Naive thymus-derived CD8-positive, alpha-beta T cell (primary cell): ENCODE measurements at regions not wholly inside any gene's neighbourhood (a gene's known extent, or its start where the extent isn't known, plus 50 kb on each side); places are given as distances from the start of the nearest gene placed in this dataset.
"Not testable (repeated sequence)": the region's sequence is repeated elsewhere in the genome, so short reads cannot be mapped to it uniquely, and the experiment has no call there.

ENCODE experiments used
- ATAC-seq, 2 donors: fragments of 150-1000 bp; cut with Tn5 transposase in 1 of 2; sonication (Bioruptor Pico), chemical (Tn5 transposase) in 1 of 2; 1 replicate in 1 of 2; 2 replicates in 1 of 2; pipeline ENCODE4 v1.10.0; 2021; ENCODE audit warnings: mild to moderate bottlenecking in 2 of 2, moderate library complexity in 2 of 2
- POLR2A ChIA-PET: fragments of 350-600 bp; sonication (Branson Sonifier 250); formaldehyde crosslinking; loops from one replicate; lab custom pipeline; 2021; ENCODE audit warnings: antibody characterized with exemption; lab: Charles Lee
- DNase-seq, 10 donors: peaks; one replicate each; pipeline versions ENCODE4 v3.0.0 to v3.0.0-alpha.2; 2020 to 2022
- H3K27ac Mint-ChIP-seq, 10 donors: one replicate each; pipeline ENCODE4 v1.8.0; 2020 to 2022; ENCODE audit warnings: mild to moderate bottlenecking in 10 of 10, mixed read lengths in 10 of 10, moderate library complexity in 4 of 10, inconsistent platforms in 1 of 10
- H3K27me3 Mint-ChIP-seq, 5 donors: one replicate each; pipeline ENCODE4 v1.8.0; 2021 to 2022; ENCODE audit warnings: mixed read lengths in 5 of 5
- H3K36me3 Mint-ChIP-seq, 3 donors: one replicate each; pipeline ENCODE4 v1.8.0; 2020 to 2022; ENCODE audit warnings: mixed read lengths in 3 of 3, mild to moderate bottlenecking in 2 of 3, inconsistent platforms in 1 of 3
- H3K4me1 Mint-ChIP-seq, 4 donors: one replicate each; pipeline ENCODE4 v1.8.0; 2021 to 2022; ENCODE audit warnings: mixed read lengths in 4 of 4
- H3K4me3 Mint-ChIP-seq, 10 donors: one replicate each; pipeline ENCODE4 v1.8.0; 2020 to 2022; ENCODE audit warnings: mild to moderate bottlenecking in 10 of 10, mixed read lengths in 10 of 10, moderate library complexity in 6 of 10, inconsistent platforms in 1 of 10
- H3K9me3 Mint-ChIP-seq, 9 donors: one replicate each; pipeline ENCODE4 v1.8.0; 2020 to 2022; ENCODE audit warnings: mixed read lengths in 9 of 9, mild to moderate bottlenecking in 3 of 9, inconsistent platforms in 1 of 9, moderate library complexity in 1 of 9

GRCh38 chr13:65964672-65965071, 1265.5 kb downstream of the PCDH9 start:
- Mint-ChIP-seq H3K9me3 (peaks cover 0 to 13% (median 3%) of the 10 kb centered on the region in 9 donors), H3K27ac (no peak overlapping the region), H3K4me1 (no peaks in the 10 kb centered on the region), H3K27me3 (no peaks in the 10 kb centered on the region), H3K36me3 (no peaks in the 10 kb centered on the region), H3K4me3 (no peak overlapping the region)
- POLR2A ChIA-PET: no interaction called here
- DNase-seq (no peak), ATAC-seq (no peak)

GRCh38 chr13:65959305-65959704, 1270.8 kb downstream of the PCDH9 start:
- Mint-ChIP-seq H3K27me3 (no peaks in the 10 kb centered on the region), H3K9me3 (peaks cover 0 to 31% (median 8%) of the 10 kb centered on the region in 9 donors), H3K4me1 (no peaks in the 10 kb centered on the region), H3K4me3 (no peak overlapping the region), H3K36me3 (no peaks in the 10 kb centered on the region), H3K27ac (no peak overlapping the region)
- POLR2A ChIA-PET: no interaction called here
- ATAC-seq: no peak
- no peak for DNase-seq

DNA sequence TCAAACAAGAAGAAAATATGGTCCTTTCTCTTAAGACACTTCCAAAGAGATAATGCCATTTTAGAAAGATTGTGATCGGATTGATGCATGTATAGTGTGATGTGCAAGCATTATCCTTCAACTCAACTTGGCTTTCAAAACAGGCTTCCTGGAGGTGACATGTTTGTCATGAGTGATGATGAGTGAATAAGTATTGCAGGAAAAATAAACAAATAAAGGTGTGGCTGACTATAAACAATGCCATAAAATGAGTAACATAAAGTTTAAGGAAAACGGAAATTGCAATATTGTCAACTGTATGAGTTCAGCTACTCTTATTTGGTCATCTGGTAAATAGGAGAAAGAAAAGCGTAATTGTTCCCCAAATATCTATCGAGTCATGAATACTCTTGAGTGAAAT, 1283.7 kb downstream of the PCDH9 start:
- POLR2A ChIA-PET: no interaction called here
- Mint-ChIP-seq H3K27me3 (no peaks in the 10 kb centered on the region), H3K9me3 (peaks cover 0 to 7% (median 2%) of the 10 kb centered on the region in 9 donors), H3K27ac (no peak overlapping the region), H3K4me1 (no peaks in the 10 kb centered on the region), H3K36me3 (no peaks in the 10 kb centered on the region), H3K4me3 (no peak overlapping the region)
- no peak for DNase-seq
- ATAC-seq: no peak

GRCh38 chr13:65943708-65944107, 1286.4 kb downstream of the PCDH9 start:
- no peaks in the 10 kb centered on the region for H3K36me3 Mint-ChIP-seq
- ATAC-seq (no peak), DNase-seq (no peak)
- no peak overlapping the region for H3K27ac Mint-ChIP-seq
- no peaks in the 10 kb centered on the region for H3K4me1 Mint-ChIP-seq
- H3K27me3 Mint-ChIP-seq: no peaks in the 10 kb centered on the region
- H3K4me3 Mint-ChIP-seq: no peak overlapping the region
- H3K9me3 Mint-ChIP-seq: peaks cover 0 to 6% (median 0%) of the 10 kb centered on the region in 9 donors
- POLR2A ChIA-PET: no interaction called here

GRCh38 chr13:65943024-65943423, 1287.1 kb downstream of the PCDH9 start:
- Mint-ChIP-seq H3K4me3 (no peak overlapping the region), H3K27me3 (no peaks in the 10 kb centered on the region), H3K36me3 (no peaks in the 10 kb centered on the region), H3K9me3 (peaks cover 0 to 4% (median 0%) of the 10 kb centered on the region in 9 donors), H3K27ac (no peak overlapping the region), H3K4me1 (no peaks in the 10 kb centered on the region)
- ATAC-seq: no peak
- POLR2A ChIA-PET: no interaction called here
- DNase-seq: no peak

DNA sequence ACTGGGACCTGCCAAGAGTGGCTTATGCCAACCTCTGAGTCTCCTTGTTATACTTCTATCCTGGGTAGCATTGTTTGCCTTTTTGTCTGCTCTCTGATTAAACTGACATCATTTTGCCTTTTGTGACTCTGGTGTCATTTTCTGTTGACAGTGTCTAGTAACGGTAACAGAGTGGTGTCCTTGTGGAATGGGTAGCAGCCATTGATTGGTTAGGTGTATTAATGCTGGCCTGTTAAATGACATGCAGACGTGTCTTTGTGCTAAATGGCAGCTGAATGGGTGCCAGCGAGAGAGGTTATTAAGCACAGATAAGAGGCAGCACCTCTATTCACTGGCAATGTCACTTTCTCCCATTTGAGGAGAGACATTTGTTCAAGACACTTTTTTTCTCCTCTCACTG, 1289.4 kb downstream of the PCDH9 start:
- POLR2A ChIA-PET: no interaction called here
- no peak for DNase-seq
- H3K4me1 Mint-ChIP-seq: no peaks in the 10 kb centered on the region
- H3K36me3 Mint-ChIP-seq: no peaks in the 10 kb centered on the region
- H3K9me3 Mint-ChIP-seq: peaks cover 0 to 4% (median 0%) of the 10 kb centered on the region in 9 donors
- no peak overlapping the region for H3K27ac Mint-ChIP-seq
- H3K4me3 Mint-ChIP-seq: no peak overlapping the region
- no peaks in the 10 kb centered on the region for H3K27me3 Mint-ChIP-seq
- ATAC-seq: no peak

DNA sequence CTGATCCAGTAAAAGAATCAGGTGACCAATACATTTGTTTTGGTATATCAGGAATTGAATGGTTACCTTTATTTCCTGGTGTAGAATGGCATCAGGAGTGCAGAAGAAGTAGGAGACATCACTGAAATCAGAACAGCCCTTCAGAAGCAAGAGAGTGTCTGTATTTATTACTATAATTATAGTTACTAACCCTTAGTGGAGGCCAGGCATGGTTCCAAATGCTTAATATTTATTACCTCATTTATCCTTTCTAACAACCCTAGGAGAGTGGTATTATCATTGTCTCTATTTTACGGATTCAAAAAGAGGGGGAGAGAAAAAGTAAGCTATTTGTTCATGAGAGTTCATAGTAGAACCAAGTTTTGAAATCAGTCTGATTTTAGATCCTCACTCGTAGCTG, 1292.9 kb downstream of the PCDH9 start:
- POLR2A ChIA-PET: no interaction called here
- Mint-ChIP-seq H3K27ac (no peak overlapping the region), H3K27me3 (no peaks in the 10 kb centered on the region), H3K4me1 (no peaks in the 10 kb centered on the region), H3K36me3 (no peaks in the 10 kb centered on the region), H3K4me3 (no peak overlapping the region), H3K9me3 (peaks cover 0 to 3% (median 0%) of the 10 kb centered on the region in 9 donors)
- no peak for DNase-seq
- no peak for ATAC-seq

GRCh38 chr13:65936249-65936648, 1293.9 kb downstream of the PCDH9 start:
- no peak for ATAC-seq
- no peaks in the 10 kb centered on the region for H3K36me3 Mint-ChIP-seq
- no peak overlapping the region for H3K4me3 Mint-ChIP-seq
- H3K4me1 Mint-ChIP-seq: peaks cover 0 to 1% (median 0%) of the 10 kb centered on the region in 4 donors
- POLR2A ChIA-PET: no interaction called here
- DNase-seq: no peak
- H3K9me3 Mint-ChIP-seq: peaks cover 0 to 3% (median 0%) of the 10 kb centered on the region in 9 donors
- no peaks in the 10 kb centered on the region for H3K27me3 Mint-ChIP-seq
- no peak overlapping the region for H3K27ac Mint-ChIP-seq

DNA sequence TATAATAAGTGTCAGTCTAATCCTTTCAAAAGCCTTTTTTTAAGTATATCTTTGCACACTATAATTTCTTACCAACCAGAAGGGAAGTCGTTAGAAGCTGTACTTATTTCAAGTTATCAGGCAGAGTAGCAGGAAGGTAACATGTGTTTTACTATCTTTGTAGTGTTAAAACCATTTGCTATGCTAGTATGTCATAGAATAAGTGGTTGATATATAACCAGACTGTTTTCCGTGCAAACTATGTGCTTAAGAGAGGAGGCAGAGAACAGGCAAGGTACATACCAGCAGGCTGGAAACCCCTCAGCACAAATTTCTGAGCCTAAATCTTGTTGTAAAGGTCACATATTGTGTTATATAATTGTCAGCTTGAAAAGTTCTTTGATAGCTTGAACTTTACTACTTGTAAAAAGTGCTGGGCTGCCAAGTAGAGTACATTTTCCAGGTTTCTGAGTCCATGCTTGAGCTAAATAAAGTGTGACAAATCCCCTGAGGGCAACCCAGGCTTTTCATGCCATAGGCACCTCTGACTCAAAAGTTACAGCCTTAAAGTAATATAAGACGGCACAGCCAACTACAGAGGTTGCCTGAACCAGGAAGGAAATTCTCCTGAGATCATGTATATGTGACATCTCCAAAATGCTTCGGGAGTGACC, 1297.4 kb downstream of the PCDH9 start:
- peaks cover 0 to 6% (median 0%) of the 10 kb centered on the region in 9 donors for H3K9me3 Mint-ChIP-seq
- POLR2A ChIA-PET: no interaction called here
- H3K27ac Mint-ChIP-seq: no peak overlapping the region
- no peak overlapping the region for H3K4me3 Mint-ChIP-seq
- H3K36me3 Mint-ChIP-seq: no peaks in the 10 kb centered on the region
- no peaks in the 10 kb centered on the region for H3K27me3 Mint-ChIP-seq
- DNase-seq (no peak), ATAC-seq (no peak)
- peaks cover 0 to 1% (median 0%) of the 10 kb centered on the region in 4 donors for H3K4me1 Mint-ChIP-seq

DNA sequence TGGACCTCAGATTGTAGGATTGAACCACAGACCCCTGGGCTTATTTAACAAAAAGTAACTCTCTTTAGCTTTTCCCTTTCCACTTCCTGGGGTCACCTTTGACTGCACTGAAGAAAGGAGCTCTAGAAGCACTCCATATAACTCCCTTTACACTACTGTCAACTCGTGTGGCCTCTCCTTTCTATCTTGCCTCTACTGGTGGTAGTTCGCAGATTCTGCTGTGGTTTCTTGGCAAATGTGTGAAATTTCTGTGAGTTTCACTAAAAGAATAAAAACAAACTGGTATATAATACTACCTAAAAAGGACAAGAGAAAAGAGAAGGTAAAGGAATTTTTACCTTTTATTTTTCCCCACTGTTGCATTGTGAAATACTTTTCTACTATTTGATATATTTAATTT, 1298.1 kb downstream of the PCDH9 start:
- POLR2A ChIA-PET: no interaction called here
- DNase-seq (no peak), ATAC-seq (no peak)
- H3K9me3 Mint-ChIP-seq: peaks cover 0 to 6% (median 0%) of the 10 kb centered on the region in 9 donors
- H3K4me1 Mint-ChIP-seq: peaks cover 0 to 1% (median 0%) of the 10 kb centered on the region in 4 donors
- H3K4me3 Mint-ChIP-seq: no peak overlapping the region
- H3K27ac Mint-ChIP-seq: no peak overlapping the region
- H3K27me3 Mint-ChIP-seq: no peaks in the 10 kb centered on the region
- H3K36me3 Mint-ChIP-seq: no peaks in the 10 kb centered on the region

DNA sequence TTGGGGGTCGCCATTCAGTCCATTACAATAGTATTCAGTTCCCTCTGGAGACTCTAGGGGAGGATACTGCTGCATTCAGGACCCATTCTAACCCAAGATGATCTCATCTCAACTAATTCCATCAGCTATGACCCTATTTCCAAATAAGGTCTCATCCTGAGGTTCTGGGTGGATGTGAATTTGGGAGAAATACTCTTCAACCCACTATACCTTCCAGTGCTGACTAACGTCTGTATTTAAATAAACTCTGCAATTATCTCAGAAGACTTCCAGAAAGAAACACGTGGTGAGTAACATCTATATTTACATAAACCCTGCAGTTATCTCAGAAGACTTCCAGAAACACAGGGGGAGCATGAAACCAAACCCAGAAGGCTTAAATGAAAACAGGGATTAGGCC, 1300.7 kb downstream of the PCDH9 start:
- H3K36me3 Mint-ChIP-seq: no peaks in the 10 kb centered on the region
- DNase-seq (no peak), ATAC-seq (no peak)
- H3K9me3 Mint-ChIP-seq: peaks cover 0 to 6% (median 2%) of the 10 kb centered on the region in 9 donors
- POLR2A ChIA-PET: no interaction called here
- peaks cover 0 to 1% (median 0%) of the 10 kb centered on the region in 4 donors for H3K4me1 Mint-ChIP-seq
- H3K4me3 Mint-ChIP-seq: no peak overlapping the region
- no peaks in the 10 kb centered on the region for H3K27me3 Mint-ChIP-seq
- no peak overlapping the region for H3K27ac Mint-ChIP-seq

DNA sequence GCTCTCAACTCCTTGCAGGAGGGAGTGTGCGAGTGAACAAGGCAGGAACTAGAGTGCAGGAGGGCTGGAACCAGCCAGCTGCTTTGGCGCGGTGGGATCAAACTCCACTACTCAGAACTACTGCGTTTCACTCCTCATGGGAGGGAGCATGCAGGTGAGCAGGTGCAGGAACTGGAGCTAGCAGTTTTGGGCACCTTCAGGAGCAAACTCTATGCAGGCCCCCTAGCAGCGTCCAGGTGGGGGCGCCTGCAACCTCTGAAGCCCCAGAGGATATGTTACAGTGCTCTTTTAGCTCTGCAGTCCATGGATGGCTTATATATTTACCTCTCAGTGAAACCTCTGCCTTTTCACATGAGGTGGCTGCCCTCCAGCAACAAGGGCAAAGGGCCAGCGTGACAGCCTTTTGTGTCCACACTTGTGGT, 1303.4 kb downstream of the PCDH9 start:
- Mint-ChIP-seq H3K4me1 (peaks cover 0 to 1% (median 0%) of the 10 kb centered on the region in 4 donors), H3K27me3 (no peaks in the 10 kb centered on the region), H3K27ac (no peak overlapping the region), H3K9me3 (peaks cover 0 to 4% (median 2%) of the 10 kb centered on the region in 9 donors), H3K36me3 (no peaks in the 10 kb centered on the region), H3K4me3 (no peak overlapping the region)
- POLR2A ChIA-PET: no interaction called here
- no peak for DNase-seq
- no peak for ATAC-seq

GRCh38 chr13:65922846-65923245, 1307.3 kb downstream of the PCDH9 start:
- ATAC-seq, H3K4me1 Mint-ChIP-seq, H3K36me3 Mint-ChIP-seq, H3K9me3 Mint-ChIP-seq, H3K4me3 Mint-ChIP-seq, H3K27me3 Mint-ChIP-seq, POLR2A ChIA-PET, DNase-seq, H3K27ac Mint-ChIP-seq: not testable (repeated sequence)

GRCh38 chr13:65921933-65922332, 1308.2 kb downstream of the PCDH9 start:
- Mint-ChIP-seq H3K27ac (no peak overlapping the region), H3K27me3 (peaks cover 0 to 4% (median 0%) of the 10 kb centered on the region in 5 donors), H3K9me3 (peaks cover 0 to 5% (median 2%) of the 10 kb centered on the region in 9 donors), H3K4me3 (no peak overlapping the region), H3K4me1 (no peaks in the 10 kb centered on the region), H3K36me3 (no peaks in the 10 kb centered on the region)
- no peak for DNase-seq
- ATAC-seq: no peak
- POLR2A ChIA-PET: no interaction called here
